ENCODE measurements at regions not wholly inside any gene's neighbourhood (a gene's known extent, or its start where the extent isn't known, plus 50 kb on each side); places are given as distances from the start of the nearest gene placed in this dataset.
"Not testable (repeated sequence)": the region's sequence is repeated elsewhere in the genome, so short reads cannot be mapped to it uniquely, and the experiment has no call there.

DNA sequence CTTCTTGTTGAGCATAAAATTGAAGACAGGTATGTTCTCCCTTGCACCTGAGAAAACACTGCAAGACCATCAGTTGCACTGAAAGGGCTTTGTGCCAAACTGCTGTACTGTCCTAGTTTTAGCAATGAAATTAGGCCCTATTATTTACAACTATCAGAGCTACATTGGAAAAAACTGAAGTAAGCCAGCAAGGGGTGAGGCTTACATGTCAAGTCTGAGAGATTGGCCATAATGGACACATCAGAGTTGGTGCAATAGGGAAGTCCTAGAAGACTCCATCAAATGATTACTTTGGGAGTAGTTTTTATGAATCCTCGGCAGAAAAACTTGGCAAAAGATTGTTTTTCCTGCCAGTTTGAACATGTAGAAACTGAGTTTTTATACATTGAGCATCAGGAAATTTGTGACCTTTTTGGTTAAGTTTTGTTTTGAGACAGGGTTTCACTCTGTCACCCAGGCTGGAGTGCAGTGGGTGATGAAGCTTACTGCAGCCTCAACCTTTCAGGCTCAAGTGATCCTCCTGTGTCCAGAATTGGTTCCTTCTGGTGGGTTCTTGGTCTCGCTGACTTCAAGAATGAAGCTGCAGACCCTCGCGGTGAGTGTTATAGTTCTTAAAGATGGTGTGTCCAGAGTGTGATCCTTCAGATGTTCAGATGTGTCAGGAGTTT, 160.1 kb upstream of the BANK1 start:
- FAIRE-seq = no peak

DNA sequence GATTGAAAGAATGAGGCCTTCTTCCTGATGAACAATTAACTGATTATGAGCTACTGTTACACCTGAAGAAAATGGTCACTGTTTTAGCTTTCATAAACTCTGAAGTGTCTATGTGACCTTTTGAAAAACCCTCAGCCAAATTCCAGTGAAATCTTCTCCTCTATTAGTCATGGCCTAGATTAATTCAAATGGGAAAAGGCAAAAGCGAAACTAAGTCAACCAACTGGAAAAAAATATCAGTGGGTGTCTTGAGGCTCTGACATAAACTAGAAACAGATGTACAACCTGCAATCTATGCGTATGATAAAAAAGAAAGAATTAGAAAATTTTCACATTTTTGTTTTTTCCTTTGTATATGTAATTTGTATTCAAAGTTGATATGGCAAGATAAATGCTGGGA, 169.4 kb upstream of the BANK1 start:
- H3K4me2 ChIP-seq (ENCODE audit: low read length) = peak overlapping the region; percentile 23
- no peak overlapping the region for H3K9ac ChIP-seq (ENCODE audit: low read length)
- no peak overlapping the region for H3K4me3 Mint-ChIP-seq (ENCODE audit: unreplicated experiment)
- no peaks in the 10 kb centered on the region for H3K9me3 Mint-ChIP-seq (ENCODE audit: unreplicated experiment)
- no peaks in the 10 kb centered on the region for H4K20me1 ChIP-seq (ENCODE audit: insufficient read depth, low read length)
- no peaks in the 10 kb centered on the region for H3K9me3 ChIP-seq (ENCODE audit: insufficient read depth, low read depth, low read length)
- no peaks in the 10 kb centered on the region for H3K36me3 Mint-ChIP-seq (ENCODE audit: low read depth, unreplicated experiment)
- H2AFZ ChIP-seq (ENCODE audit: low read depth, low read length) = no peak overlapping the region
- TF ChIP-seq, protein P1, sequence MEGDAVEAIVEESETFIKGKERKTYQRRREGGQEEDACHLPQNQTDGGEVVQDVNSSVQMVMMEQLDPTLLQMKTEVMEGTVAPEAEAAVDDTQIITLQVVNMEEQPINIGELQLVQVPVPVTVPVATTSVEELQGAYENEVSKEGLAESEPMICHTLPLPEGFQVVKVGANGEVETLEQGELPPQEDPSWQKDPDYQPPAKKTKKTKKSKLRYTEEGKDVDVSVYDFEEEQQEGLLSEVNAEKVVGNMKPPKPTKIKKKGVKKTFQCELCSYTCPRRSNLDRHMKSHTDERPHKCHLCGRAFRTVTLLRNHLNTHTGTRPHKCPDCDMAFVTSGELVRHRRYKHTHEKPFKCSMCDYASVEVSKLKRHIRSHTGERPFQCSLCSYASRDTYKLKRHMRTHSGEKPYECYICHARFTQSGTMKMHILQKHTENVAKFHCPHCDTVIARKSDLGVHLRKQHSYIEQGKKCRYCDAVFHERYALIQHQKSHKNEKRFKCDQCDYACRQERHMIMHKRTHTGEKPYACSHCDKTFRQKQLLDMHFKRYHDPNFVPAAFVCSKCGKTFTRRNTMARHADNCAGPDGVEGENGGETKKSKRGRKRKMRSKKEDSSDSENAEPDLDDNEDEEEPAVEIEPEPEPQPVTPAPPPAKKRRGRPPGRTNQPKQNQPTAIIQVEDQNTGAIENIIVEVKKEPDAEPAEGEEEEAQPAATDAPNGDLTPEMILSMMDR (IDR thresholded peaks at IDR 0.05; ENCODE audit: insufficient read depth, low read depth, low read length) = no peak
- TF ChIP-seq EZH2 (IDR thresholded peaks at IDR 0.05; ENCODE audit: insufficient read depth, low read length) = no peak
- H3K4me1 Mint-ChIP-seq (ENCODE audit: low read depth, unreplicated experiment) = peaks cover 7% of the 10 kb centered on the region
- H3K4me3 ChIP-seq (ENCODE audit: insufficient read depth, low read depth, low read length) = no peak overlapping the region
- H3K36me3 ChIP-seq (ENCODE audit: insufficient read depth, low read length) = no peaks in the 10 kb centered on the region
- peak; percentile 45 for FAIRE-seq
- H3K27ac Mint-ChIP-seq (ENCODE audit: unreplicated experiment) = no peak overlapping the region
- H3K27me3 Mint-ChIP-seq (ENCODE audit: low read depth, unreplicated experiment) = no peaks in the 10 kb centered on the region
- no peaks in the 10 kb centered on the region for H3K4me1 ChIP-seq (ENCODE audit: insufficient read depth, low read length)
- H3K27me3 ChIP-seq (ENCODE audit: insufficient read depth, low read length) = no peaks in the 10 kb centered on the region
- peak; percentile 73 for DNase-seq (ENCODE audit: low read depth)
- H3K79me2 ChIP-seq (ENCODE audit: insufficient read depth, low read length) = no peaks in the 10 kb centered on the region
- H3K27ac ChIP-seq (ENCODE audit: low read depth, low read length) = no peak overlapping the region

More for the DNA sequence above, 160.1 kb upstream of the BANK1 start:
- Histone ChIP-seq H3K27ac (ENCODE audit: low read depth, low read length) (no peak overlapping the region), H3K36me3 (ENCODE audit: insufficient read depth, low read length) (no peaks in the 10 kb centered on the region), H3K79me2 (ENCODE audit: insufficient read depth, low read length) (no peaks in the 10 kb centered on the region), H3K9ac (ENCODE audit: low read length) (no peak overlapping the region), H3K9me3 (ENCODE audit: insufficient read depth, low read depth, low read length) (no peaks in the 10 kb centered on the region), H3K27me3 (ENCODE audit: insufficient read depth, low read length) (no peaks in the 10 kb centered on the region), H3K4me3 (ENCODE audit: insufficient read depth, low read depth, low read length) (no peak overlapping the region), H2AFZ (ENCODE audit: low read depth, low read length) (no peak overlapping the region), H4K20me1 (ENCODE audit: insufficient read depth, low read length) (no peaks in the 10 kb centered on the region), H3K4me2 (ENCODE audit: low read length) (no peak overlapping the region), H3K4me1 (ENCODE audit: insufficient read depth, low read length) (no peaks in the 10 kb centered on the region)
- H3K27ac Mint-ChIP-seq (ENCODE audit: unreplicated experiment) = no peak overlapping the region
- H3K36me3 Mint-ChIP-seq (ENCODE audit: low read depth, unreplicated experiment) = no peaks in the 10 kb centered on the region
- peaks cover 6% of the 10 kb centered on the region for H3K9me3 Mint-ChIP-seq (ENCODE audit: unreplicated experiment)
- TF ChIP-seq, protein P1 (IDR thresholded peaks at IDR 0.05; ENCODE audit: insufficient read depth, low read depth, low read length) = no peak
- no peak for TF ChIP-seq EZH2 (IDR thresholded peaks at IDR 0.05; ENCODE audit: insufficient read depth, low read length)
- no peak for DNase-seq (ENCODE audit: low read depth)
- no peaks in the 10 kb centered on the region for H3K4me1 Mint-ChIP-seq (ENCODE audit: low read depth, unreplicated experiment)
- no peak overlapping the region for H3K4me3 Mint-ChIP-seq (ENCODE audit: unreplicated experiment)
- no peaks in the 10 kb centered on the region for H3K27me3 Mint-ChIP-seq (ENCODE audit: low read depth, unreplicated experiment)

DNA sequence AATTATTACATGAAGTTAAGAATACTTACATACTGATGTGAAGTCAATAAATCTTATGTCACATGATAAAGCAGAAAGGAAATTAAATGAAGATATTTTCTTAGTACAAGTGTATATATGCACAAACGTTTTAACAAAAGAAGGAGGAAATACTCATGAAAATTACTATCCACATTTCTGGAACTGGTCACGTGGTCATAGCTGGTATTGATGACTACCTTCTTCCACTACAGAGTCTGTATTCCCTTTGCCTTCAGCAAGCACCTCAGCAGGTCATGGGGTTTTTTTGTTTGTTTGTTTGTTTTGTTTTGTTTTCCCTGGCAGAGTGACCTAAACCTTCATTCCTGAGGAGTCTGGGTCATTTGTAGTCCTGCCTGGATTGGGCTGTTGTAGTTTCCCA, 174.9 kb upstream of the BANK1 start:
- no peaks in the 10 kb centered on the region for H3K27me3 ChIP-seq (ENCODE audit: insufficient read depth, low read length)
- DNase-seq (ENCODE audit: low read depth) (no peak), FAIRE-seq (no peak)
- no peaks in the 10 kb centered on the region for H3K36me3 Mint-ChIP-seq (ENCODE audit: low read depth, unreplicated experiment)
- H3K9me3 Mint-ChIP-seq (ENCODE audit: unreplicated experiment) = no peaks in the 10 kb centered on the region
- no peaks in the 10 kb centered on the region for H3K4me1 ChIP-seq (ENCODE audit: insufficient read depth, low read length)
- TF ChIP-seq, protein P1 (IDR thresholded peaks at IDR 0.05; ENCODE audit: insufficient read depth, low read depth, low read length) = no peak
- H3K4me2 ChIP-seq (ENCODE audit: low read length) = no peak overlapping the region
- H3K36me3 ChIP-seq (ENCODE audit: insufficient read depth, low read length) = no peaks in the 10 kb centered on the region
- no peak overlapping the region for H3K4me3 Mint-ChIP-seq (ENCODE audit: unreplicated experiment)
- no peak overlapping the region for H2AFZ ChIP-seq (ENCODE audit: low read depth, low read length)
- no peak overlapping the region for H3K27ac ChIP-seq (ENCODE audit: low read depth, low read length)
- no peaks in the 10 kb centered on the region for H3K27me3 Mint-ChIP-seq (ENCODE audit: low read depth, unreplicated experiment)
- H3K79me2 ChIP-seq (ENCODE audit: insufficient read depth, low read length) = no peaks in the 10 kb centered on the region
- H3K4me1 Mint-ChIP-seq (ENCODE audit: low read depth, unreplicated experiment) = no peaks in the 10 kb centered on the region
- H3K27ac Mint-ChIP-seq (ENCODE audit: unreplicated experiment) = no peak overlapping the region
- H4K20me1 ChIP-seq (ENCODE audit: insufficient read depth, low read length) = no peaks in the 10 kb centered on the region
- H3K4me3 ChIP-seq (ENCODE audit: insufficient read depth, low read depth, low read length) = no peak overlapping the region
- H3K9ac ChIP-seq (ENCODE audit: low read length) = no peak overlapping the region
- no peaks in the 10 kb centered on the region for H3K9me3 ChIP-seq (ENCODE audit: insufficient read depth, low read depth, low read length)

DNA sequence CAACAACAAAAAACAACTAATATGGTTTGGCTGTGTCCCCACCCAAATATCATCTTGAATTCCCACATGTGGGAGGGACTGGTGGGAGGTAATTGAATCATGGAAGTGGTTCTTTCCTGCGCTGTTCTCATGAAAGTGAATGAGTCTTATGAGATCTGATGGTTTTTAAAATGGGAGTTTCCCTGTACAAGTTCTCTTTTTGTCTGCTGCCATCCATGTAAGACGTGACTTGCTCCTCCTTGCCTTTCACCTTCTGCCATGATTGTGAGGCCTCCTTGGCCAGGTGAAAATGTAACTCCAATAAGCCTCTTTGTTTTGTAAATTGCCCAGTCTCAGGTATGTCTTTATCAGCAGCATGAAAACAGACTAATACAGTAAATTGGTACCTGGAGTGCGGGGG, 183.5 kb upstream of the BANK1 start:
- H3K36me3 Mint-ChIP-seq (ENCODE audit: low read depth, unreplicated experiment); H3K36me3 ChIP-seq (ENCODE audit: insufficient read depth, low read length); H3K9me3 ChIP-seq (ENCODE audit: insufficient read depth, low read depth, low read length); DNase-seq (ENCODE audit: low read depth); H3K4me1 ChIP-seq (ENCODE audit: insufficient read depth, low read length); H3K27me3 ChIP-seq (ENCODE audit: insufficient read depth, low read length); H3K4me3 ChIP-seq (ENCODE audit: insufficient read depth, low read depth, low read length); H3K4me3 Mint-ChIP-seq (ENCODE audit: unreplicated experiment); H3K79me2 ChIP-seq (ENCODE audit: insufficient read depth, low read length); H3K9me3 Mint-ChIP-seq (ENCODE audit: unreplicated experiment); H4K20me1 ChIP-seq (ENCODE audit: insufficient read depth, low read length); H3K27me3 Mint-ChIP-seq (ENCODE audit: low read depth, unreplicated experiment); H3K4me2 ChIP-seq (ENCODE audit: low read length); H3K27ac ChIP-seq (ENCODE audit: low read depth, low read length); H3K27ac Mint-ChIP-seq (ENCODE audit: unreplicated experiment); H3K4me1 Mint-ChIP-seq (ENCODE audit: low read depth, unreplicated experiment); H2AFZ ChIP-seq (ENCODE audit: low read depth, low read length); FAIRE-seq; H3K9ac ChIP-seq (ENCODE audit: low read length): not testable (repeated sequence)

All from astrocyte (in vitro differentiated cells and primary cell).